HEK293T (cell line): ENCODE measurements at regions not wholly inside any gene's neighbourhood (a gene's known extent, or its start where the extent isn't known, plus 50 kb on each side); places are given as distances from the start of the nearest gene placed in this dataset.

Experiments
- ARNT ChIP-seq: fragments of 450-650 bp; IDR thresholded peaks from 2 replicates; pipeline ENCODE4 v1.6.1; 2017; ENCODE audit warnings: mild to moderate bottlenecking
- FOXM1 ChIP-seq: fragments of 450-650 bp; IDR thresholded peaks from 2 replicates; pipeline ENCODE4 v1.6.1; 2017; ENCODE audit warnings: mild to moderate bottlenecking, borderline replicate concordance
- NFRKB ChIP-seq: fragments of 450-650 bp; IDR thresholded peaks from 2 replicates; pipeline ENCODE4 v1.6.1; 2016; ENCODE audit warnings: mild to moderate bottlenecking, moderate library complexity
- PKNOX1 ChIP-seq: fragments of 450-650 bp; IDR thresholded peaks from 2 replicates; pipeline ENCODE4 v1.6.1; 2016
- SP1 ChIP-seq: fragments of 450-650 bp; IDR thresholded peaks from 2 replicates; pipeline ENCODE4 v1.6.1; 2017
- SUZ12 ChIP-seq: fragments of 450-650 bp; IDR thresholded peaks from 2 replicates; pipeline ENCODE4 v1.6.1; 2016; ENCODE audit warnings: mild to moderate bottlenecking
- TARDBP ChIP-seq: fragments of 450-650 bp; IDR thresholded peaks from 2 replicates; pipeline ENCODE4 v1.6.1; 2016

- TF ChIP-seq ARNT (no peak), NFRKB (no peak), FOXM1 (no peak), PKNOX1 (no peak), TARDBP (no peak), SP1 (no peak), SUZ12 (no peak)
Observed at GRCh38 chr2:8588831-8589191, 93.0 kb upstream of the ID2 start.
